ENCODE measurements at regions not wholly inside any gene's neighbourhood (a gene's known extent, or its start where the extent isn't known, plus 50 kb on each side); places are given as distances from the start of the nearest gene placed in this dataset.

DNA sequence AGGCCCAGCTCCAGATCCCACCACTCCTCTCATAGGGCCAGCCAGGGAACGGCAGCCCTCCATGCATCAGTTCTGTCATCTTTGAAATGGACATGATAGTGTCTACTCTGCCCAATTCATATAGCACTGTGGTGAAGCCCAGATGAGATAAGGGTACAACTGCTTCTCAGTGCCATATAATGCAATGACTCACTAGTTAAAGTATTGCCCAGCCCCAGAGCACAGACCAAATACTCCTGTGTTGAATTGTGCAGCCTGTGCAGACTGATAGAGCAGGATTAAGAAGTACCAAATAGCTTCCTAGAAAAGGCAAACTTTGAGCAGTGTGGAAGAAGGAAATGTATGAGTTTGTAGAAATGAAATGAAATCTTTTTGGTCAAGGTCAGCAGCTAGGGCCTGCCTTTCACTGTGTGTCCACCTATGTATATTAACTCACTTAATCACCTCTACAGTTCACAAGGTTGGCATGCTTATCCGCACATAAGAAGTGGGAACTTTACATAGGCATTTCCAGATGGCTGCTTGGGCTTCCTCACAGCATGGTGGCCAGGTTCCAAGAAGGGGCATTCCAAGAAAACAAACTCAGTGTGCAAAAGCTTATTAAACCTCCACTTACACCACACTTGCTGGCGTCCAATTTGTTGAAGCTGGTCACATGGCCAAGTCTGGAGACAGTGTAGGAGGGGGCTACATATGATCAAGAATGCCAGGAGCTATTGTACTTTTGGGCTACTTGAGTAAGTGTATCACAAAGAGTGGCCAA is 102.8 kb upstream of the COPS8 start:
- H3K4me2 ChIP-seq (ENCODE audit: low read length): no peak overlapping the region
- H3K9me3 ChIP-seq (ENCODE audit: low read length): no peaks in the 10 kb centered on the region
- no peak overlapping the region for H3K9ac ChIP-seq (ENCODE audit: low read length)
- H3K4me3 ChIP-seq (ENCODE audit: low read length): no peak overlapping the region
- H3K79me2 ChIP-seq (replicated peaks; ENCODE audit: insufficient read depth, low read length): no peaks in the 10 kb centered on the region
- TF ChIP-seq MXI1 (conservative IDR thresholded peaks at IDR 0.05; ENCODE audit: poor library complexity, severe bottlenecking): no peak
- TF ChIP-seq RAD21 (conservative IDR thresholded peaks at IDR 0.05): no peak
- H3K9me2 ChIP-seq (ENCODE audit: insufficient read depth, low read length): no peaks in the 10 kb centered on the region
- no peak overlapping the region for H2AFZ ChIP-seq (ENCODE audit: low read depth, low read length)
- no peaks in the 10 kb centered on the region for H3K36me3 ChIP-seq (ENCODE audit: insufficient read depth, low read length)
- H4K20me1 ChIP-seq (ENCODE audit: insufficient read depth): no peaks in the 10 kb centered on the region
- no peak overlapping the region for H3K27ac ChIP-seq (ENCODE audit: low read length)
- no peaks in the 10 kb centered on the region for H3K27me3 ChIP-seq (ENCODE audit: insufficient read depth, low read depth, low read length)
- H3F3A ChIP-seq (ENCODE audit: insufficient read depth, low read length, poor library complexity, severe bottlenecking): no peaks in the 10 kb centered on the region

- no peak for TF ChIP-seq SMC3 (conservative IDR thresholded peaks at IDR 0.05; ENCODE audit: poor library complexity)
- no peak for TF ChIP-seq CTCF (IDR thresholded peaks at IDR 0.05; ENCODE audit: poor library complexity, severe bottlenecking)
- TF ChIP-seq RAD21 (conservative IDR thresholded peaks at IDR 0.05): no peak
- TF ChIP-seq POLR2AphosphoS5 (IDR thresholded peaks at IDR 0.05): no peak
- no peak for TF ChIP-seq MXI1 (conservative IDR thresholded peaks at IDR 0.05; ENCODE audit: poor library complexity, severe bottlenecking)
- no peak for TF ChIP-seq TAF1 (IDR thresholded peaks at IDR 0.05; ENCODE audit: low read depth)
- TF ChIP-seq REST (IDR thresholded peaks at IDR 0.05; ENCODE audit: borderline replicate concordance): no peak
- TF ChIP-seq EZH2 (IDR thresholded peaks at IDR 0.05; ENCODE audit: borderline replicate concordance, insufficient read depth, low read length, poor library complexity, severe bottlenecking): no peak
- no peak for TF ChIP-seq EP300 (conservative IDR thresholded peaks at IDR 0.05; ENCODE audit: poor library complexity, severe bottlenecking)
- H2AFZ ChIP-seq (ENCODE audit: low read depth, low read length): no peak overlapping the region
- H3K9me2 ChIP-seq (ENCODE audit: insufficient read depth, low read length): no peaks in the 10 kb centered on the region
- H3K9me3 ChIP-seq (ENCODE audit: low read length): no peaks in the 10 kb centered on the region
- H3K4me2 ChIP-seq (ENCODE audit: low read length): no peak overlapping the region
- H3K27me3 ChIP-seq (ENCODE audit: insufficient read depth, low read depth, low read length): no peaks in the 10 kb centered on the region
- no peak overlapping the region for H3K4me3 ChIP-seq (ENCODE audit: low read length)
- no peak overlapping the region for H3K27ac ChIP-seq (ENCODE audit: low read length)
- H3K79me2 ChIP-seq (replicated peaks; ENCODE audit: insufficient read depth, low read length): no peaks in the 10 kb centered on the region
- no peaks in the 10 kb centered on the region for H4K20me1 ChIP-seq (ENCODE audit: insufficient read depth)
- no peaks in the 10 kb centered on the region for H3F3A ChIP-seq (ENCODE audit: insufficient read depth, low read length, poor library complexity, severe bottlenecking)
- H3K9ac ChIP-seq (ENCODE audit: low read length): no peak overlapping the region
- no peaks in the 10 kb centered on the region for H3K36me3 ChIP-seq (ENCODE audit: insufficient read depth, low read length)
Measured at GRCh38 chr2:236984046-236984445, 101.6 kb upstream of the COPS8 start.

Measured in neural cell (in vitro differentiated cells).